HFF-Myc (cell line): ENCODE measurements at regions not wholly inside any gene's neighbourhood (a gene's known extent, or its start where the extent isn't known, plus 50 kb on each side); places are given as distances from the start of the nearest gene placed in this dataset.

Experiments
- DNase-seq: peaks from one replicate; pipeline ENCODE4 v3.0.0-alpha.2; 2011; ENCODE audit warnings: low read depth; ENCODE audit errors: extremely low read depth
- H3K4me3 ChIP-seq: replicated peaks from 2 replicates; pipeline ENCODE4 v1.5.1; 2011; ENCODE audit warnings: low read depth, mild to moderate bottlenecking, control low read depth, low read length
- TF ChIP-seq, protein P1 (sequence below): IDR thresholded peaks from 2 replicates; pipeline ENCODE4 v1.5.1; 2012; ENCODE audit warnings: mild to moderate bottlenecking, low read depth, low read length, control low read depth; ENCODE audit errors: missing control alignments

DNA sequence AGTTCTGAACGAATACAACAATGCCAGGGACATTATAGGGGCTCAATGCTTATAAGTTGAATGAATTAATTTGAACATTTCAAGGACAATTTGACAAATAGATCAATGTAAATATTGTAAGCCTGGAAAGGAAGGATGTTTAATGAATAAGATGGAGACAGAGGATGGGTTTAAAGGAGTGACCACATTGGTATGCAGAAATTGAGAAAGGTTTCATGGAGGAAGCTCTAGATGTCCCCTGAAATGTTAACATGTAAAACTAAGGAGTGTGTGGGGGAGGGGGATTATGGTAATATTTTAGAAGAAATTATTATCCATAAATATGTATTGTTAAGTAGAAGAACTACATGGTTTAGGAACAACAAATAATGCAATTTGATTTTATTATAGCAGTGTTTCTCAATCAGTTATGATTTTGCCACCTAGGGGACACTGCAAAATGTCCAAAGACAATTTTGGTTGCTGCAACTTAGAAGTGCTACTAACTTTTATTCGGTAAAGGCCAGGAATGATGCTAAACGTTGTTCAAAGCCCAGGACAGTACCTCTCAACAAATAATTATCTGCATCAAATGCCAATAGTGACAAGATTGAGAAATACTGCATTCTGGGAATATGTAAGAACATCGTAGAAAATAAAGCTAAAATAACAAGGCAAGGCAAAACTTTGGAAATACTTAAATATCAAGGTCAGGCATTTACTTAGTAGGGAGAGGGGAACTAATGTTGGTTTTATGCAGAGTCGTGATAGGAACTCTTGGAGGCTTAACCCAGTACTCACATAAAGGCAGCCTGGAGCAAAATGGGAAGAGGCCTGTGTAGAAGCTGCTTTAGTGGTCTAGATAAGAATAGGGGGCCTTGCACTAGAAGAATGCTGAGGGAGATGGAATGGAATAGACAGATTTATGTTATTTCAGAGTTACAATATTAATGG, 686.9 kb upstream of the CITED2 start:
- DNase-seq: no peak
- TF ChIP-seq, protein P1, sequence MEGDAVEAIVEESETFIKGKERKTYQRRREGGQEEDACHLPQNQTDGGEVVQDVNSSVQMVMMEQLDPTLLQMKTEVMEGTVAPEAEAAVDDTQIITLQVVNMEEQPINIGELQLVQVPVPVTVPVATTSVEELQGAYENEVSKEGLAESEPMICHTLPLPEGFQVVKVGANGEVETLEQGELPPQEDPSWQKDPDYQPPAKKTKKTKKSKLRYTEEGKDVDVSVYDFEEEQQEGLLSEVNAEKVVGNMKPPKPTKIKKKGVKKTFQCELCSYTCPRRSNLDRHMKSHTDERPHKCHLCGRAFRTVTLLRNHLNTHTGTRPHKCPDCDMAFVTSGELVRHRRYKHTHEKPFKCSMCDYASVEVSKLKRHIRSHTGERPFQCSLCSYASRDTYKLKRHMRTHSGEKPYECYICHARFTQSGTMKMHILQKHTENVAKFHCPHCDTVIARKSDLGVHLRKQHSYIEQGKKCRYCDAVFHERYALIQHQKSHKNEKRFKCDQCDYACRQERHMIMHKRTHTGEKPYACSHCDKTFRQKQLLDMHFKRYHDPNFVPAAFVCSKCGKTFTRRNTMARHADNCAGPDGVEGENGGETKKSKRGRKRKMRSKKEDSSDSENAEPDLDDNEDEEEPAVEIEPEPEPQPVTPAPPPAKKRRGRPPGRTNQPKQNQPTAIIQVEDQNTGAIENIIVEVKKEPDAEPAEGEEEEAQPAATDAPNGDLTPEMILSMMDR: no peak
- no peak overlapping the region for H3K4me3 ChIP-seq

GRCh38 chr6:140059947-140060346, 685.5 kb upstream of the CITED2 start:
- DNase-seq: no peak
- TF ChIP-seq, protein P1: no peak
- H3K4me3 ChIP-seq: no peak overlapping the region

GRCh38 chr6:140058863-140059262, 684.4 kb upstream of the CITED2 start:
- TF ChIP-seq, protein P1: no peak
- no peak for DNase-seq
- no peak overlapping the region for H3K4me3 ChIP-seq

GRCh38 chr6:140052736-140053729, 678.6 kb upstream of the CITED2 start:
- H3K4me3 ChIP-seq: no peak overlapping the region
- DNase-seq: no peak
- TF ChIP-seq, protein P1: peak; percentile 50

GRCh38 chr6:140051521-140052512, 677.4 kb upstream of the CITED2 start:
- H3K4me3 ChIP-seq: no peak overlapping the region
- peak; percentile 93 for DNase-seq
- TF ChIP-seq, protein P1: no peak
